NCI-H446 treated with DMSO at 0.1 percent for 48 hours (cell line): ENCODE measurements at regions not wholly inside any gene's neighbourhood (a gene's known extent, or its start where the extent isn't known, plus 50 kb on each side); places are given as distances from the start of the nearest gene placed in this dataset.
A peak's percentile ranks its signal among the peaks of the same experiment; 100 is the strongest.
"Not testable (repeated sequence)": the region's sequence is repeated elsewhere in the genome, so short reads cannot be mapped to it uniquely, and the experiment has no call there.

ENCODE experiments used
- DNase-seq: peaks from one replicate; lab custom pipeline; 2025; lab: John Stamatoyannopoulos, UW

- not testable (repeated sequence) for DNase-seq
These were observed 267.2 kb downstream of the MEF2C start for GRCh38 chr5:88615767-88616166.

DNA sequence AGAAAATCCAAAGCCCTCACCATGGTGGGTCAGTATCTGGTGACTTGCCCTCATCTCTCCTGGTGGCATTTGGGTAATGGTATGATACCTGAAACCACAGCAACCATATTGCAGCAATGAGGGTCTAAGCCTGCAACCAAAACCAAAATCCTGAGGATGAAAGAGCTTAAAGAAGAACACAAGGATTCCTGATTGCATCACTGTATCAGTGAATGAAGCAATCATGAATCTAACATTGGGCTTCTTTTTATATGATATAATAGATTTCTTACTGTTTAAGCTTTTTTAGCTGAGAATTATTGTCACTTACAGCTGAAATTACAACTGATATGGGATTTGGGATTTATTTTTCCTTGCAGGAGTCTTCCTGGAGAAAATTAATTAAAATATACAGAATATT lies 269.9 kb downstream of the MEF2C start:
- DNase-seq: no peak

- no peak for DNase-seq
These were observed 272.4 kb downstream of the MEF2C start for GRCh38 chr5:88610586-88610985.

- DNase-seq: no peak
These were observed 275.5 kb downstream of the MEF2C start for GRCh38 chr5:88607492-88607891.

GRCh38 chr5:88606626-88607025 lies 276.4 kb downstream of the MEF2C start:
- DNase-seq: no peak

GRCh38 chr5:88606173-88606572 lies 276.8 kb downstream of the MEF2C start:
- no peak for DNase-seq

DNA sequence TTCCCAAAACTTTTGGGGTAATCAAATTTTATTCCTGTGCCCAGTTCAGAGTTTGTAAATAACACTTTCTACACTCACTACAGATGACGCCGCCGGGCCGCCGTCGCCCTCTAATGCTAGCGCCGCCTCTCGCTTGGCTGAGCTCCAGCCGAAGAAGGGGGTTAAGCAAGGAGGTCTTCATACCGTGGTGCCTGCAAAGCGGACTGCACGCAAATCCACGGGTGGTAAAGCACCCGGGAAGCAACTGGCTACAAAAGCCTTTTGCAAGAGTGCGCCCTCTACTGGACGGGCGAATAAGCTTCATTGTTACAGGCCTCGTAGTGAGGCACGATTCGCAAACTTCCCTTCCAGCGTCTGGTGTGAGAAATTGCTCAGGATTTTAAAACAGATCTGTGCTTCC lies 280.4 kb downstream of the MEF2C start:
- no peak for DNase-seq

- no peak for DNase-seq
These were observed 288.5 kb downstream of the MEF2C start for GRCh38 chr5:88594441-88594840.

GRCh38 chr5:88588609-88589008 lies 294.4 kb downstream of the MEF2C start:
- no peak for DNase-seq

DNA sequence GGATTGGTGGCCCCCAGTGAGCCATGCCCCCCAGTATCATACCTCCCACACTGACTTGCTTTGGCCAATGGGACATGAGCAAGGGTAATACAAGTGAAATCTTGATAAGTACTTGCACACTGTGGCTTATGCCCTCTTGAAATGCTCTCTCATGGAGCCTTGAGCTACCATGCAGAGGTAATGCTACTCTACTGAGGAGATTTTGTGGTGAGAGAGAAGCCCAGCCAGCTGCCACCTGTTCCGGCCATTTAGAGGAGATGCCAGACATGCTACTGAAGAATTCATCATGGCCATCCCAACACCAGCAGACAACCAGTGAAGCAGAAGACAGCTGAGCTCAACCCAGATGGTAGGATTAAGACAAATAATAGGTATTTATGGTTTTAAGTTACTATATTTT lies 299.5 kb downstream of the MEF2C start:
- no peak for DNase-seq

GRCh38 chr5:88558366-88558765 lies 289.7 kb upstream of the TMEM161B start:
- DNase-seq: no peak

- no peak for DNase-seq
These were observed 289.2 kb upstream of the TMEM161B start for GRCh38 chr5:88557881-88558280.

GRCh38 chr5:88557131-88557530 lies 288.5 kb upstream of the TMEM161B start:
- no peak for DNase-seq

DNA sequence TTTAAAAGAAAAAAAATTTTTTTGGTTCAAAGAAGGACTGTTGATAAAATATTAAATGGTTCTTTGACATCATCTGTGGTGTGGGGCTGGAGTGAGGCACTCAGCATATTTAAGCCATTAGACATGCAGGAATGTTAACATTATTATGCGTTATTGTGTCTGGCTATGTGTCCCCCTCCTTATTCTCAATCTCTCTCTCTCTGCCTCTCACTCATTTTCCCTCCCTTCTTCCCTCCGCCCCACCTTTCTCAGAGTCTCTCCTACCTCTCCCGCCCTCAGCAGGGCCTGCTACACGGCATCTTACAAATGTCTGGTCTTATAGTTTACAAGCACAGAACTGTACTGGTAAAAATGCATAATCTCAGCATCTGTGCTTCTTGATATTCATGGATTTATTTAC lies 287.8 kb upstream of the TMEM161B start:
- DNase-seq: no peak

- DNase-seq: peak; percentile 43
These were observed 287.0 kb upstream of the TMEM161B start for GRCh38 chr5:88555674-88556073.

DNA sequence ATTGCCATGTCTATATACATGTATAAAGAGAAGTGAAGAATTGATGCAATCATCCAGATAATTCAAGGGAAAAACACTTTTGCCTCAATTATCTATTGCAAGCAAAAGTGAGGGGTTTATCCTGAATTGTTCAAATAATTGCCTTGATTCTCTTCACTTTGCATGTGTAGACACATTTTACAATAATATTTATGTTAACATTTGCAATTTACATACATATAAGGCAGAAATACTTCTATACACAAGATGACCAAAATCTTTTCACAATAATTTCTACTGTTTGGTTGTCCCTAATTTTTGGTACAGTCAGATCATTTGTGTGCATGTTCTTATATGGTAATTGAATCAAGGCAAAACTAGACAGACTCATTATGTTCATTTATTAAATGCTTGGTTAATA lies 285.3 kb upstream of the TMEM161B start:
- no peak for DNase-seq

DNA sequence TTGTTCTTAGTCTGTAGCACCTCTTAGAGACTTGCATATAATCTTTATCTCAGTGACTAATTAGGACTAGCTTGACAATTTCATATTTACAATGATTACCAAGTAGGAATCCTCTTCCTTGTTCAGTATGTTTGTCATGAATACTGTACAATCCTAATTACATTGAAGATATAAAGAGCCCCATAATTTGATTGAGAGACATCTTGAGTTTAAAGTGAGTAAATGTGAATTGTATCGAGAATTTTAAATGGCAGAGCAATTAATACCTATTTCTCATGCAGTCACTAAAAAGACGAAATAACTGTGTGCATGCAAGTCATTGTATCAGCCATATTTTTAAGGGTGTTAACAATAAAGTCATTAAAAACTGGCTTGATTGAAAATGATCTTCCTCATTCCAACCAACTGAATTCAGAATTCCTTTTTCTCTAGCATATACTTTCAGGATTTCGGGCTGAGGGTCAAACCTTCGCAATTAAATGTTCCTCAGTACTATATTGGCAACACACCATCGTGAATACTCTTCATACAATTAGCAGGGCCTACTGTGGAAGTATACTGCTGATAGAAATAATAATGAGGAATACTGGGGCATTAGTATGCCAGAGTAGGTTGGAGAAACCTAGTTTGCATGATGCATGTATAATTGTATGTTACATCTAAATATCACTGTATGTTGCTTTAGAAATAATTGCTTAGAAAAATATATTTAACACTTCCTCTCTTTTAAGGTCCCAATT lies 284.7 kb upstream of the TMEM161B start:
- DNase-seq: no peak

DNA sequence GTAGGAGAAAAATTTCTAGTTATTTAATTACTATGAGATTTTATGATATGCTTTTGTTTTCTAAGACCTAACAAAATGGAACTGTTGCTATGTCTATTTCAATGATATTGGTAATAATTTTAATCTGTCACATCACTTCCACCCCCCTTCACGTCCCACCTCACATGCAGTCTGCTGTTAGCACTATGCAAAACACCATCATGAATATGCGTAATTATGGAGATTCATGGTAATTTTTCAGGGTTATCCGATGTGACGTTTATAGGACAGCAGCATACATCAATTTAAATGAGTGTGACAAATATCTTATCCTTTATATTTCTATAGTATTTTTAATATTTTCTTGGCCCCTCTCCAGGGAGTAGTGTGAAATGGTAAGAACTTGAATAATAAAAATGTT lies 283.8 kb upstream of the TMEM161B start:
- DNase-seq: no peak

DNA sequence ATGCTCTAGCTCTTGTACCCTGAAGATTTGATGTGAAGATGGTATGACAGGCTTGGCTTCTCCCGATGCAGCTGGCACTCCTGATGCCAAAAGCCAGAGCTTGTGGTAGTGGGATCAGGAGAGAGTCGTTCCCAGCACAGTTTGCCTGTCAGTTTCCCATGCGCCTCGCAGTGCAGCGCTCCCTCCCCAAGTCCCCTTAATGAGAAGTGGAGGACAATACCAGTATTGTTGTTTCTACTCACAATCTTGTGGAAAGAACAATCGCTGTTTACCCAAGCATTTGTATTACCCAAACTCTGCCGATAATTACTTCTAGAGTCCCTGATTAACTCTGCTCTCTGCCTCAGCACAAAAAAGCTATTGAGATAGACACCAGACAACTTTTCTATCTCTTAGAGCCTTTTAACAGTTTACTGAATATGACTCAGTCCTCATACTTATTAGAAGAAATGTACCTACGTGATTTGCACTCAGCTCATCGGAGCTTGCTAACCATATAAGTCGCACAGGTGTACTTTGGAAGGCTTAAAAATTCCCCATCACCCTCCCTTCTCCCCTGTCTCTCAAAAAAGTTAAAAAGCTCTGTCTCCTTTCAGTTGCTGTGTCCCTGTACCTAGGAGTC lies 283.2 kb upstream of the TMEM161B start:
- no peak for DNase-seq

GRCh38 chr5:88550736-88551135 lies 282.1 kb upstream of the TMEM161B start:
- DNase-seq: no peak

- no peak for DNase-seq
These were observed 279.6 kb upstream of the TMEM161B start for GRCh38 chr5:88548136-88548805.

DNA sequence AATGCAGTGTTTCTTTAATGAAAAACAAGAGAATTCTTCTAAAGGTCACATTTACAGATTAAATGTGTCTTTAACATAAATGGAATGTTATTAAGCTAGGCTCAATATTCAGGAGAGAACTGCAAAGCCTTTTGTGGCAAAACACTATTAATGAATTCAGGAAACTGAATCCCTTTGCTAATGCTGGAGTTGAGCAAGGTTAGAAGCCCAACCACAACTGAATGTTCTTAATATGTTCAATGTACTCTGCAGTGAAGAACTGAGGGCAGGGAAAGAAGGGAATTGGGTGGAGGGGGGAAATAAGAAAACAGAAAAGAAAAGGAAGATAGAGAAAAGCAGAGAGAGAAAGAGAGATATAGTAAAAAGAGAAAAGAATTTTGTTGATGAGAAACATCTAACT lies 276.7 kb upstream of the TMEM161B start:
- no peak for DNase-seq

DNA sequence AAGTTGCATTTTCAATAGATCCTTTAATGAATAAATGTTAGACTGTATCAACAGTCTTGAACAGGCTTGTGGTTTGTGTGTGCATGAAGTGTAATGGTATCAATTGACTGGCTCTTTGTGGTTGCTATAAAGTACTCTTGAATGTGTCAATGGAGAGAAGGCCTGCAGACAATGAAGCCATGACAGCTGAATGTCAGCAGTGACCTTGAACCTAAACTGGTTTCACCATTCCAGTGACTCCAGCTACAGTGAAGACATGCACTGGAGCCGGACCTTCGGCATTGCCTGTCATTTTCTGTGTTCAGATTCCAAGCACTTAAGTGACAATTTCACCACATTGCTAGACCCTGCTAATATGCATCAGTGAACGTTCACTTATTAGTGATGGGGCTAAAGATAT lies 276.0 kb upstream of the TMEM161B start:
- no peak for DNase-seq
